GM12878 (cell line): ENCODE measurements at regions not wholly inside any gene's neighbourhood (a gene's known extent, or its start where the extent isn't known, plus 50 kb on each side); places are given as distances from the start of the nearest gene placed in this dataset.

Experiments
- ATAC-seq: fragments of 200-7000 bp; cut with Tn5 transposase; 3 replicates; pipeline ENCODE4 v1.9.1; 2020; ENCODE audit warnings: mild to moderate bottlenecking, moderate library complexity
- BruUV-seq: library from RNA; stranded (reverse); fragments of 400-500 nt; replicated peaks from 2 replicates; lab custom pipeline; 2021; lab: Mats Ljungman, UMichigan
- CTCF ChIA-PET: fragments of 300-600 bp; sonication (Branson Sonifier 250); formaldehyde crosslinking; extraction: SDS; loops from one replicate; lab custom pipeline; 2021; ENCODE audit warnings: inconsistent platforms; lab: Yijun Ruan, JAX
- POLR2A ChIA-PET: fragments of 350-600 bp; formaldehyde crosslinking; extraction: SDS; loops from one replicate; lab custom pipeline; 2021; ENCODE audit warnings: inconsistent platforms; lab: Charles Lee
- RAD21 ChIA-PET: fragments of 300-600 bp; sonication (Branson Sonifier 250); formaldehyde crosslinking; loops from one replicate; lab custom pipeline; 2023; ENCODE audit warnings: antibody characterized with exemption; ENCODE audit not compliant: unreplicated experiment; lab: Charles Lee
- SMC1A ChIA-PET: fragments of 300-600 bp; sonication (Branson Sonifier 250); formaldehyde crosslinking; loops from one replicate; lab custom pipeline; 2023; ENCODE audit not compliant: unreplicated experiment, uncharacterized antibody; lab: Charles Lee
- DNase-seq: peaks from one replicate; pipeline ENCODE4 v3.0.0-alpha.2; 2011; ENCODE audit warnings: low read depth, low spot score
- FAIRE-seq: peaks from 3 replicates; lab custom pipeline; 2011; peaks lifted over from hg19 to GRCh38; lab: Jason Lieb, UNC
- H2AFZ ChIP-seq: 2 replicates; pipeline ENCODE4 v1.6.0; 2011; ENCODE audit warnings: low read depth, low read length, control low read depth; ENCODE audit not compliant: control insufficient read depth
- H3K27ac ChIP-seq: 2 replicates; pipeline ENCODE4 v1.5.1; 2011; ENCODE audit warnings: control low read depth; ENCODE audit not compliant: control insufficient read depth, insufficient read depth
- H3K27me3 ChIP-seq, 2 experiments: replicated peaks in 1 of 2; 2 replicates each; pipeline versions ENCODE4 v1.6.0 to v1.6.1; 2011; ENCODE audit warnings: low read length in 1 of 2; ENCODE audit not compliant: control insufficient read depth in 2 of 2, insufficient read depth in 2 of 2
- H3K36me3 ChIP-seq, 2 experiments: 2 replicates each; pipeline ENCODE4 v1.5.1; 2011; ENCODE audit warnings: low read length in 1 of 2; ENCODE audit not compliant: control insufficient read depth in 2 of 2, insufficient read depth in 2 of 2
- H3K4me1 ChIP-seq: 2 replicates; pipeline ENCODE4 v1.6.1; 2011; ENCODE audit warnings: mild to moderate bottlenecking, low read length, moderate library complexity, mixed read lengths; ENCODE audit not compliant: control insufficient read depth, insufficient read depth
- H3K4me2 ChIP-seq: 2 replicates; pipeline ENCODE4 v1.6.0; 2011; ENCODE audit warnings: control low read depth; ENCODE audit not compliant: control insufficient read depth, insufficient read depth
- H3K4me3 ChIP-seq: fragments of 200-600 bp; sonication (generic); 2 replicates; pipeline ENCODE4 v1.5.1; 2016
- H3K79me2 ChIP-seq: 2 replicates; pipeline ENCODE4 v1.6.0; 2011; ENCODE audit warnings: low read length; ENCODE audit not compliant: control insufficient read depth, insufficient read depth
- H3K9ac ChIP-seq: 2 replicates; pipeline ENCODE4 v1.8.0; 2011; ENCODE audit warnings: low read length, control low read depth, mixed read lengths; ENCODE audit not compliant: control insufficient read depth, insufficient read depth
- H3K9me3 ChIP-seq: replicated peaks from 3 replicates; pipeline ENCODE4 v1.5.1; 2011; ENCODE audit warnings: mild to moderate bottlenecking, low read length; ENCODE audit not compliant: control insufficient read depth, insufficient read depth
- H4K20me1 ChIP-seq: 2 replicates; pipeline ENCODE4 v1.6.0; 2011; ENCODE audit not compliant: control insufficient read depth, insufficient read depth
- ELK1 ChIP-seq: IDR thresholded peaks from 2 replicates; pipeline ENCODE4 v1.6.1; 2012; ENCODE audit warnings: low read depth, low read length, improper control_type of control experiment
- HDAC2 ChIP-seq: fragments of 200-600 bp; sonication (generic); IDR thresholded peaks from 2 replicates; pipeline ENCODE4 v1.6.1; 2017
- NBN ChIP-seq: fragments of 450-650 bp; IDR thresholded peaks from 2 replicates; pipeline ENCODE4 v1.6.1; 2016
- NFXL1 ChIP-seq: fragments of 450-650 bp; IDR thresholded peaks from 2 replicates; pipeline ENCODE4 v1.6.1; 2017; ENCODE audit warnings: antibody characterized with exemption, mild to moderate bottlenecking, borderline replicate concordance
- ZNF592 ChIP-seq: fragments of 450-650 bp; IDR thresholded peaks from 2 replicates; pipeline ENCODE4 v1.6.1; 2017; ENCODE audit warnings: mild to moderate bottlenecking, moderate library complexity
- ZSCAN29 ChIP-seq: fragments of 450-650 bp; IDR thresholded peaks from 2 replicates; pipeline ENCODE4 v1.6.1; 2017; ENCODE audit warnings: mild to moderate bottlenecking, moderate library complexity
- WGBS: methylation state at CpG from one replicate; pipeline ENCODE4 v1.1.6; 2016; ENCODE audit warnings: low lambda C conversion rate; ENCODE audit not compliant: insufficient replicate concordance, insufficient coverage; ENCODE audit errors: missing lambda C conversion rate; 5-methylcytosine and 5-hydroxymethylcytosine counted together
- in situ Hi-C: fragments of 300-500 bp; cut with MboI; formaldehyde crosslinking; loops from 9 replicates; pipeline ENCODE4 v1.14.3; 2018; ENCODE audit warnings: mixed read lengths
- intact Hi-C: fragments of 100-400 bp; cut with micrococcal nuclease; formaldehyde crosslinking; loops from one replicate; pipeline ENCODE4 v1.14.2; 2022; ENCODE audit not compliant: unreplicated experiment

- FAIRE-seq (no peak), ATAC-seq (no peak), DNase-seq (no peak)
- H3K4me2 ChIP-seq, result no peak overlapping the region
- CTCF ChIA-PET, result no interaction called here
- no peaks in the 10 kb centered on the region for H3K27me3 ChIP-seq
- POLR2A ChIA-PET, result no interaction called here
- in situ Hi-C loops (no loop called here), intact Hi-C loops (no loop called here)
- RAD21 ChIA-PET, result no interaction called here
- H3K4me3 ChIP-seq, result no peak overlapping the region
- H3K79me2 ChIP-seq, result no peaks in the 10 kb centered on the region
- no peak overlapping the region for H2AFZ ChIP-seq
- no peak overlapping the region for H3K27ac ChIP-seq
- TF ChIP-seq NBN (no peak), ZSCAN29 (no peak), ELK1 (no peak), HDAC2 (no peak), NFXL1 (no peak), ZNF592 (no peak)
- H3K9ac ChIP-seq, result no peak overlapping the region
- no peaks in the 10 kb centered on the region for H4K20me1 ChIP-seq
- H3K36me3 ChIP-seq, result no peaks in the 10 kb centered on the region
- SMC1A ChIA-PET, result no interaction called here
- no peaks in the 10 kb centered on the region; the same call in 2 of the 3 replicates for H3K9me3 ChIP-seq
- no peaks in the 10 kb centered on the region for H3K4me1 ChIP-seq
- WGBS, result 9% methylated on average over 5 of the region's 5 CpGs
- BruUV-seq, result no TSS peak
Measured at GRCh38 chr22:27220339-27220738, 563.0 kb downstream of the MIAT start.
